AG09319 (cell line): ENCODE measurements at regions not wholly inside any gene's neighbourhood (a gene's known extent, or its start where the extent isn't known, plus 50 kb on each side); places are given as distances from the start of the nearest gene placed in this dataset.

ENCODE experiments used
- DNase-seq: peaks from one replicate; pipeline ENCODE4 v3.0.0-alpha.2; 2010; ENCODE audit warnings: low read depth; ENCODE audit errors: extremely low read depth
- TF ChIP-seq, protein P1 (sequence below): IDR thresholded peaks from 2 replicates; pipeline ENCODE4 v1.5.1; 2011; ENCODE audit warnings: low read depth, mild to moderate bottlenecking, inconsistent platforms, low read length, moderate library complexity

DNA sequence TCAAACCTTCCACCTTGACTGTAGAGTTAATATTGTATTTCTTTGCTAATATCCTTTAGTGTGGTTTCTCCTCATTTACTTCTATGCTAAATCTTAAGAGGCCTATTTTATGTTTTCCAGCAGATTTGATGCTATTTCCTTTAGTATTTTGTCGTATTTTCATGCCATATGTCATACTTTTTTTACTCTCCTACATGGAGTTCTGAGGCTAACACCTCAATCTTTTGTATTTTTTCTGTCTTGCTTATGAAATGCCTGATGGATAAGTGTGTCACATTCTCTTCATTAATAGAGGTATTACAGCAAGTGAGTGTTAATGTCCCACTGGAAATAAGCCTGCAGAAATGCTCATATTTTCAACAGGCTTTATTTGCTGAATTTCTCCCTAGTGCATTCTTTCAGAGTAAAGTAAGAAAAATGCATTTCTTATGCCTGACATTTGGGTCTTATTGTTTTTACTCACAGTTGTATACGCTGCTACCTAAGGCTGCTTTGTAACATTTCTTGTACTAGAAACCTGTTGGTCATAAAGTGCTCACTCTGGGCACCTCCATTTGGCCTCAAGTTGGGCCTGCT, 63.2 kb downstream of the DIPK2A start:
- TF ChIP-seq, protein P1, sequence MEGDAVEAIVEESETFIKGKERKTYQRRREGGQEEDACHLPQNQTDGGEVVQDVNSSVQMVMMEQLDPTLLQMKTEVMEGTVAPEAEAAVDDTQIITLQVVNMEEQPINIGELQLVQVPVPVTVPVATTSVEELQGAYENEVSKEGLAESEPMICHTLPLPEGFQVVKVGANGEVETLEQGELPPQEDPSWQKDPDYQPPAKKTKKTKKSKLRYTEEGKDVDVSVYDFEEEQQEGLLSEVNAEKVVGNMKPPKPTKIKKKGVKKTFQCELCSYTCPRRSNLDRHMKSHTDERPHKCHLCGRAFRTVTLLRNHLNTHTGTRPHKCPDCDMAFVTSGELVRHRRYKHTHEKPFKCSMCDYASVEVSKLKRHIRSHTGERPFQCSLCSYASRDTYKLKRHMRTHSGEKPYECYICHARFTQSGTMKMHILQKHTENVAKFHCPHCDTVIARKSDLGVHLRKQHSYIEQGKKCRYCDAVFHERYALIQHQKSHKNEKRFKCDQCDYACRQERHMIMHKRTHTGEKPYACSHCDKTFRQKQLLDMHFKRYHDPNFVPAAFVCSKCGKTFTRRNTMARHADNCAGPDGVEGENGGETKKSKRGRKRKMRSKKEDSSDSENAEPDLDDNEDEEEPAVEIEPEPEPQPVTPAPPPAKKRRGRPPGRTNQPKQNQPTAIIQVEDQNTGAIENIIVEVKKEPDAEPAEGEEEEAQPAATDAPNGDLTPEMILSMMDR: no peak

DNA sequence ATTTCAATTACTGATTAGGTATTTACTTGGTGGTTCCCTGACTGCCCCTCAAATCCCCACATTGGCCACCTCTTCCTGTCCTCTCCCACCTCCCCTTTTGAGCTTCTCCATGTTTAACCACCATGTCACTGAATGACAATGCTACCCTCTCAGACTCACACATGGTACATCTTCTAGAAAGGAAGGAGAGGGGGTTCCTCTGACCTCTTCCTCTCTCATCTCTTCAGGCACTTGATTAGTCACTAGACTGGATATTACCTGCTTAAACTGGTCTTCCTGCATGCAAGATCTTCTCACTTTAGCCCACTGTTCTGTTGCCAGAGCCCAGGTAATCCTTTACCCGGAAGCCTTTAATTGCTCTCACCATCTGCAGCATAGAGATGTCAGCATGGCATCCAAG, 64.9 kb downstream of the DIPK2A start:
- DNase-seq: no peak
- TF ChIP-seq, protein P1: no peak

More for the DNA sequence above, 63.2 kb downstream of the DIPK2A start:
- no peak for DNase-seq

DNA sequence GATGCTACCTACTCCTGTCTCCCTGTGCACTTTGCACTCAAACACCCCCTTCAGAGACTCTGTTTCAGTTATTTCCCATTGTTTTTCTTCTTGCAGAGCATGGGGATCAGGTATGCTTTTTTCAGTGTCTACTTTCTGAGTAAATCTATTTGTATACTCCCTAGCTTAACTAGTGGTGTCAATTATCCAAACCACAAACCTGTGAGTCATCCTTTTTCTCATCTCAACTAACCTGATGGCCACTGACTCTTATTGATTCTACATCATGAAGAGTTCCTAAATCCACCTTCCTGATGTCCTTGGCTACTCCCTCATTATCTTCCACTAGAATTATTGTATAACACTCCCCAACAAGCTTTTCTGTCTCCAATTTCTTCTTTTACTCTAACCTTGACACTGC, 68.0 kb downstream of the DIPK2A start:
- DNase-seq: no peak
- TF ChIP-seq, protein P1: no peak

DNA sequence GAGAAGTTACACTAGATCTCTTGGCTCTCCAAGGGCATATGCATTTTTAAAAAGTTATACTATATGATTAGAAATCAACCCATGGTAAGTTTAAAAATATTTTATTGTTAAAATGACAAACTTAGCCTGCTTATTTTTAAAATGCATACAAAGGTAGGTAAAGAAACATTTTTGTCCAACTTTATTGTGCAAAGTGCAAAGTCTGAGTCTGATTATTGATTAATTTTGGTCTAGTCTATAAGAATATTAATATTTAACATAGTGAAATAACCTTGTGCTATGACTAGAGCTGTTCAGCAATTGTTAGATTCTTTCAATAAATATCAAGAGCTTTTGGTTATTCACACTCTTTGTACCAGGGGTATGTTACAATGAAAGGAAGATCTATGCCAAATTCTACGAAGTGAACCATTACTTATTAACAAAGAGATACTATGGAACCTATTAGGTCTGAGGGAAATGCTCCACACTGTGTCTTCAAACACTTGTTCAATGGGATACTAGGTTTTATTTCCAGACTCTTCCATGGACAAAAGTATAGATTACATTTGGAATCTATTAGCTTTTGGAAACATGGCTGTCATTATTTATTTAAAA, 70.4 kb downstream of the DIPK2A start:
- DNase-seq: no peak
- TF ChIP-seq, protein P1: no peak

DNA sequence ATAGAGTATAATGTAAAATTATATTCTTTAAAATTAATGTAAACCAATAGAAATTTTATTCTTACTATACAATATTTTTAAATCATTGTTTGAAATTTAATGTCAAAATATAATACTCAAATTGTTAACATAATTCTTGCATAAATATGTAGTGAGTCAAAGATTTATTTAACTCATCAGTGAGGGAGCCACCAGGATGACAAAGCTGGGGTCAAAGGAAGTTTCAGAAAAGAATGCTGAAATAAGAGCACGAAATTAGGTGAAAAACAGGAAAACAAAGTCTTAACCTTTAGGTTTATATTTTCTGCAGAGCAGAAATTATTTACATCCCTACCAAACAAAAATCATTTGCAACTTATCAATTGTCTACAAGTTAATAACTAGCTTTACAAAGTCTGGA, 74.1 kb downstream of the DIPK2A start:
- TF ChIP-seq, protein P1: no peak
- DNase-seq: no peak

DNA sequence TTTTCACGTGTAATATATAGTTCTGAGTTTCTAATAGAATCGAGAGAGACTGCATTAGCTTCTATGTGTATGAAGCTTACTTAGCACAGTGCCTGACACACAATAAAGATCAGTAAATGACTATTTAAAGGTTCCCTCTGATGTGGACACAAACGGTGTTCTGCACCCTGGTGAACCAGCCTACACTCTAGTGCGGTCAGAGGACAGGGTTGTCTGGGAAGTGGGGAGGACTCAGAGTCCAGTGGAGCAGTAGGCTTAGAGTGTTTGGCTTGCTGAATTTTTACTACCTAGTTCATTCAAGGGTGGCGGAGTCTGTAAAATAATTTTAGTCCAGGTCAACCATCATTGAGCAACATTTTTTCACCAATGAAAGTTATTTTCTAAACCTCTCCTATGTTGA, 77.8 kb downstream of the DIPK2A start:
- TF ChIP-seq, protein P1: no peak
- DNase-seq: no peak

DNA sequence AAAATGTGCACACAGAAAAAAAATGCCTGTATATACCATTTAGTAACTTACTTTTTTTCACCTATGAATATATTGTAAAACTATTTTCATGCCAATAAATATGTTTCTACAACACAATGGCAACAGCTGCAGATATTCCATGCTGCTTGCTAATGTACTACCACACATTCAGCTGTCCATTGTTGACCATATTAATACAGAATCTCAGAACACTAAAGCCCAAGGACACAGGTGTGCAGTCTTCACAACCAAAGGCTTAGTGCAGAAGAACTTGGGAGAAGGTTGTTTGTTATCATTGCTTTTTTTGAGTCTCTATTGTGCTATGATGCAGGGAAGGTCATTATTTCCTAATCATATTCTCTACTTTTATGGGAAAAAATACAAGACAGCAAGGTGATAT, 79.6 kb downstream of the DIPK2A start:
- TF ChIP-seq, protein P1: no peak
- no peak for DNase-seq
